ENCODE measurements at regions not wholly inside any gene's neighbourhood (a gene's known extent, or its start where the extent isn't known, plus 50 kb on each side); places are given as distances from the start of the nearest gene placed in this dataset.
"Not testable (repeated sequence)": the region's sequence is repeated elsewhere in the genome, so short reads cannot be mapped to it uniquely, and the experiment has no call there.

GRCh38 chr2:180829261-180829660 lies 151.1 kb upstream of the UBE2E3 start:
- DNase-seq, result no peak

GRCh38 chr2:180828756-180829155 lies 151.6 kb upstream of the UBE2E3 start:
- DNase-seq, result no peak

GRCh38 chr2:180823546-180824141 lies 156.8 kb upstream of the UBE2E3 start:
- DNase-seq, result no peak

GRCh38 chr2:180819106-180819505 lies 161.3 kb upstream of the UBE2E3 start:
- DNase-seq, result no peak

GRCh38 chr2:180818700-180819099 lies 161.7 kb upstream of the UBE2E3 start:
- not testable (repeated sequence) for DNase-seq

- DNase-seq, result no peak
Observed at GRCh38 chr2:180799141-180799540, 181.3 kb upstream of the UBE2E3 start.

- DNase-seq, result peak; percentile 60
Observed at GRCh38 chr2:180790891-180791290, 189.5 kb upstream of the UBE2E3 start.

- no peak for DNase-seq
Observed at GRCh38 chr2:180787330-180787729, 193.1 kb upstream of the UBE2E3 start.

- DNase-seq, result peak; percentile 29
Observed at GRCh38 chr2:180781276-180781675, 199.1 kb upstream of the UBE2E3 start.

GRCh38 chr2:180778291-180778690 lies 202.1 kb upstream of the UBE2E3 start:
- DNase-seq, result no peak

- peak; percentile 72 for DNase-seq
Observed at GRCh38 chr2:180776921-180777320, 203.5 kb upstream of the UBE2E3 start.

GRCh38 chr2:180775711-180776110 lies 204.7 kb upstream of the UBE2E3 start:
- no peak for DNase-seq

GRCh38 chr2:180765316-180765715 lies 215.1 kb upstream of the UBE2E3 start:
- not testable (repeated sequence) for DNase-seq

- no peak for DNase-seq
Observed at GRCh38 chr2:180763263-180763989, 217.0 kb upstream of the UBE2E3 start.

- peak; percentile 38 for DNase-seq
Observed at GRCh38 chr2:180761224-180761623, 219.2 kb upstream of the UBE2E3 start.

- no peak for DNase-seq
Observed at GRCh38 chr2:180759631-180760030, 220.8 kb upstream of the UBE2E3 start.

- DNase-seq, result peak; percentile 7
Observed at GRCh38 chr2:180753809-180754761, 226.3 kb upstream of the UBE2E3 start.

- no peak for DNase-seq
Observed at GRCh38 chr2:180751306-180751920, 229.0 kb upstream of the UBE2E3 start.

GRCh38 chr2:180747728-180748127 lies 232.7 kb upstream of the UBE2E3 start:
- DNase-seq, result no peak

- DNase-seq, result no peak
Observed at GRCh38 chr2:180743401-180743800, 237.0 kb upstream of the UBE2E3 start.

- no peak for DNase-seq
Observed at GRCh38 chr2:180742801-180743200, 237.6 kb upstream of the UBE2E3 start.

- no peak for DNase-seq
Observed at GRCh38 chr2:180739070-180739469, 241.3 kb upstream of the UBE2E3 start.

- no peak for DNase-seq
Observed at GRCh38 chr2:180735799-180736198, 244.6 kb upstream of the UBE2E3 start.

All from OCI-M1 (cell line).